HG03175 (cell line): ENCODE measurements at regions not wholly inside any gene's neighbourhood (a gene's known extent, or its start where the extent isn't known, plus 50 kb on each side); places are given as distances from the start of the nearest gene placed in this dataset.
"Not testable (repeated sequence)": the region's sequence is repeated elsewhere in the genome, so short reads cannot be mapped to it uniquely, and the experiment has no call there.

Source experiments
- ATAC-seq: cut with Tn5 transposase; IDR thresholded peaks from one replicate; pipeline ENCODE4 v1.9.1; 2021; ENCODE audit warnings: mild to moderate bottlenecking, moderate library complexity; ENCODE audit not compliant: unreplicated experiment

DNA sequence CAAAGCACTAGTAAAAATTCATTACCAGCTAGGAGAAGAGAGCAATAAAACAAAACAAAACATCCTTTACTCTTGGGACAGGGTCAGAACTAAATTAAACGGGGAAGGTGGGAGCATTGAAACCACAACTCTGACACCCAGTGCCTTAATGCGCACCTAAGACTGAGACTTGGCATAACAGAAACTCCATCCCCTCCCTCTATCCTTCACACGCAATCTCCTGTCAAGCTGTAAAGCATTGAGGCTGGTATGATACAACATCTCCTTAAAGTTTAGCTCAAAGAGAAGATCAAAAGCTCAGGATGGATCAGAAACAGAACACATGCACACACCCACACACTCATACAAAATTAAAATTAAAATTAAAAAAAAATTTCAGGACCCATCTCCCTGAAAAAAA lies 951.3 kb downstream of the STIM2 start:
- no peak for ATAC-seq

- not testable (repeated sequence) for ATAC-seq
Observed at GRCh38 chr4:27813226-27813625, 952.6 kb downstream of the STIM2 start.

DNA sequence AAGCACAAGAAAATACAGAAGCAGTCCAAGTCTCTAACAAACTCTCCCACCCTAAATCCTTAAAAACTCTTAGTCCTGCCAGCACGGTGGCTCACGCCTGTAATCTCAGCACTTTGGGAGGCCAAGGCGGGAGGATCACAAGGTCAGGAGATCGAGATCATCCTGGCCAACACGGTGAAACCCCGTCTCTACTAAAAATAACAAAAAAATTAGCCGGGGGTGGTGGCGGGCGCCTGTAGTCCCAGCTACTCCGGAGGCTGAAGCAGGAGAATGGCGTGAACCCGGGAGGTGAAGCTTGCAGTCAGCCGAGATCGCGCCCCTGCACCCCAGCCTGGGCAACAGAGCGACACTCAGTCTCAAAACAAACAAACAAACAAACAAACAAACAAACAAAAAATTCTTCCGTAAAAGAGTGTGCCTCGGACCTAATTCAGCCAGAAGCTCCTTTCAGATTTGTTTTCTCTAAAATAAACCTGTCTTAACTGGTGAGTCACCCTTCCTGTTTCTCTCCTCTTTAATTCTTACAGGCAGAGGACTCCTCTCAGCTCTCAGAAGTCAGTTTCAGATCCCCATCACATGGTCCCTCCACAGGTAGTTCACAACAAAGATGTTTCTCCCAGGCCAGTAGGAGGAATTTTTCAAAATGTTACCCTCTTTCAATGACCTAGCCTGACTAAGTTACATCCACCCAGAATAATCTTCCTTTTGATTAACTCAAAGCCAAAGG lies 953.2 kb downstream of the STIM2 start:
- ATAC-seq = not testable (repeated sequence)

GRCh38 chr4:27819246-27819645 lies 958.6 kb downstream of the STIM2 start:
- ATAC-seq = no peak

- ATAC-seq = no peak
Observed at GRCh38 chr4:27828843-27829242, 968.2 kb downstream of the STIM2 start.

DNA sequence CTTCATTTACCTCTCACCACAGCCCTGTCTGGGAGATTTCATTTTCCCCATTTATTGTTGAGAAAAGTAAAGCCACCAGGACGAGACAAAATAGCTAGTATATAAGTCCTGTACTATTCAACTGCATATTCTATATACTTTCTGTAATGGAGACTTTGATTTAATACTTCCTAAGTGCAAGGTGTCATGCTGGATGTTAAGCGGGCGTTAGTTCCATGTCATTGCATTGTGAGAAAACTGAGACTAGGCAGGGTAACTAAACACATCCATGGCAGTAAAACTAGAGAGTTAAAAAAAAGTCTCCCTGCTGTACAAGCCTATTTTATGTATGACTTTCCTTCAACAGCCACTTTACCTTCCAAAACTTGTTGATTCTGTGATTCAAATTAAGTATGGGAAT lies 969.6 kb downstream of the STIM2 start:
- ATAC-seq = no peak

- no peak for ATAC-seq
Observed at GRCh38 chr4:27835851-27836250, 975.2 kb downstream of the STIM2 start.

DNA sequence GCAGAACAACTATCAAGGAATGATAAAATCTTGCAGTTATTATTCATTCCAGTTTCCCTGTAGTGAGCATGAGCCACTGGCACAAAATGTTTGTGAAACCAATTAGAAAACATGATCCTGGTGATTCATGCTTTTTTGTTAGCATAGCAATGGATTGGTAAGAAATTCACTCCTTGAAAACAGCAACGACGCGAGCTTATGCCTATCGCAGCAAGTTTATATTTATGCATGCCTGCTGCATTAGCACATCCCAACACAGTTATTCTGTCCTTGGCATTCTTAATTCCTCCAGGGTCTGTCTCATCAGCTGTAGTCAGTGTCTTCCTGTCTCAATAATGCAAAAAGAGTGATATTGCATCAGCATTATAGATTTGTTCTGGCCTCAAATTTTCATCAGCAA lies 975.9 kb downstream of the STIM2 start:
- ATAC-seq = no peak

- no peak for ATAC-seq
Observed at GRCh38 chr4:27843776-27844175, 983.1 kb downstream of the STIM2 start.

DNA sequence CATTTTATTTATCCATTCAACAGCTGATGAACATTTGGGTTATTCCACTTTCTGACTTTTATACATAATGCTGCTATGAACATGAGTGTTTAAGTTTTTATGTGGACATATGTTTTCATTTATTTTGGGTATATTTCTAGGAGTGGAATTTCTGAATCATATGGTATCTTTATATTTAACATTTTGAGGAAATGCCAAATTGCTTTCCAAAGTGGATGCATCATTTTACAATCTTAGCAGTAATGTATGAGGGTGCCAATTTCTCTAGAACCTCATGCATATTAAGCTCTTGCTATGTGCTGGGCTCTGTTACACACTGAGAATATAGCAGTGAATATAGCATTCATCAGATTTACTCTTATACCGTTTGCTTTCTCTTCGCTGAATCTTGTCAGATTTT lies 983.7 kb downstream of the STIM2 start:
- no peak for ATAC-seq

GRCh38 chr4:27846951-27847350 lies 986.3 kb downstream of the STIM2 start:
- no peak for ATAC-seq

- no peak for ATAC-seq
Observed at GRCh38 chr4:27861381-27861787, 1000.7 kb downstream of the STIM2 start.

DNA sequence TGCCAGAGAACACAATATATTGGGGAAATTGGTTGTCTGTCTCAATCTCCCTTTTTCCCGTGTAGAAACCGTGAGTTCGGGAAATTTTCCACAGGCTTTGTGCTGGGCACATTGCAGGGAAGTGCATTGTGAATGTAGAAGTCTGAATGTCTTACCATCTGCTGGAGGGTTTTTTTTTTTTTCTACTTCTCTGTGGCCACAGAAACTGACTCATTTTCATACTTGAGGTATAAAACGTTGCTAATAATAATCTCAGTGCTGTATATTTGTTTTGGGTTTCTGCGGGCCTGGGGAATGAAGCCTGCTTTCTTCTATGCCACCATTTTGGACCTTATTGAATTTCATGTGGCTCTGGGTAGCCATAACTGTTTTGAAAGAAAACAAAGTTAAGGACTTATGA lies 1001.2 kb downstream of the STIM2 start:
- ATAC-seq = no peak

GRCh38 chr4:27873596-27873995 lies 1013.0 kb downstream of the STIM2 start:
- ATAC-seq = no peak

- ATAC-seq = peak; percentile 48
Observed at GRCh38 chr4:27881705-27882104, 1021.1 kb downstream of the STIM2 start.

GRCh38 chr4:27886120-27886519 lies 1025.5 kb downstream of the STIM2 start:
- no peak for ATAC-seq

GRCh38 chr4:27887646-27888045 lies 1027.0 kb downstream of the STIM2 start:
- no peak for ATAC-seq

DNA sequence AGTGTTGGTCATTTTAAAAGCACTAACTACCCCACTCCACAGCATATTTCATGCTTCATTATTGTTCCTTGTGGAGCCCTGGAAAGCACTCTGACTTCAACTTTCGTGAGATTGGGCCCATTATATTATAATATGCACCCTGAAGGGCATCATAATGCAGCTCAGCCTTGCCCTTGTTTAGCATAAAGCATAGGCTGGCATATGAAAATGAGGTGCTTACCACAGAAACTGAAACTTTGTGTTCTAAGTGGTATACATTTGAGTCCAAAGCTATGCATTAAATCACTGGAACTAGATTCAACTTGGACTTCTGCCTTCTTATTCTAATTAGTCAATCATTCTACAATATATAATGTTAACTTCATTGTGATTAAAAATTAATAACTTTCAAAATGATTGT lies 1027.9 kb downstream of the STIM2 start:
- ATAC-seq = no peak

GRCh38 chr4:27894951-27895350 lies 1034.3 kb downstream of the STIM2 start:
- no peak for ATAC-seq

DNA sequence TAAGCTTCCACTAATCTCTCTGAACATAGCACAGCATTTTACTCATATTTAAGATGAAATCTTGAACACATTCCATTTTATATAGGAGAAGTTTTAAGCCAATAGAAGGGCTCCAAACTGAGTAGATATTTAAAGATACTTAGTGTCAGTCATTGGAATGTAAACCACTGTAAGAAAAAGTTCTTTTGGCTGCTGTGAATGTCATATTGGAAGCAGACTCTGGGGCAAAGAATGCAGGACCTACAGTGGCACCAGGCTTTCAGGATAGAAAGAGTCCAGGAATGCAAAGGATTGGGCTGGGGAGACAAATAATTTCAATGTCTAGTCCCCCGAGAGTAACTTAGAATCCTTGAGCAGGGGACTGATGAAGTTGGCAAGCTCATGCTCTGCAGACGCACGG lies 1047.7 kb downstream of the STIM2 start:
- ATAC-seq = no peak

- no peak for ATAC-seq
Observed at GRCh38 chr4:27910227-27910626, 1049.6 kb downstream of the STIM2 start.

DNA sequence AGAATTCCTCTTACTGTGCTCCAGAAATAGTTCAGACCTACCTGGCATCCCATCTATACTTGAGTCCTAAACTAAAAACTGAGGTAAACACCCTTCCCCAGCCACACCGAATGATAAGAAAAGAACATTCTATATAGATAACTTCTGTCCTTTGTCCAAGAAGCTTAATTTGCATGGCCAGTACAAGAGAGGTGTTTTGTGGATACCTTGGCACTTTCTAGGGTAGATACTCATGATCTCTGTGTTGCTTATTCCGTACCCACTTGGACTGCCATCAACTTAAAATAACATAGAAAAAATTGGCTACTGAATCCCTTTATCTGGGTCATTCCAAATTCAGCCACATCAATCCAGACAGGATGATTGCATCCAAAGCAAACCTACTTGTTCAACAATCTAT lies 1050.4 kb downstream of the STIM2 start:
- no peak for ATAC-seq

- no peak for ATAC-seq
Observed at GRCh38 chr4:27913738-27914137, 1053.1 kb downstream of the STIM2 start.
